Stimulated activated CD4-positive, alpha-beta T cell treated with anti-CD3 and anti-CD28 coated beads, Interleukin-1b, Interleukin-23, amount 100 ng/mL, for 48 hours (primary cell): ENCODE measurements at regions not wholly inside any gene's neighbourhood (a gene's known extent, or its start where the extent isn't known, plus 50 kb on each side); places are given as distances from the start of the nearest gene placed in this dataset.

Experiments used
- DNase-seq: peaks from one replicate; pipeline ENCODE4 v3.0.0-alpha.2; 2020

- no peak for DNase-seq
Measured at GRCh38 chr10:131636841-131637724, 263.7 kb upstream of the PPP2R2D start.

GRCh38 chr10:131638049-131638879 is 262.5 kb upstream of the PPP2R2D start:
- DNase-seq: no peak

GRCh38 chr10:131638880-131639278 is 261.9 kb upstream of the PPP2R2D start:
- DNase-seq: no peak

- no peak for DNase-seq
Measured at GRCh38 chr10:131640045-131640644, 260.7 kb upstream of the PPP2R2D start.

GRCh38 chr10:131641231-131641630 is 259.6 kb upstream of the PPP2R2D start:
- DNase-seq: peak; percentile 60

- no peak for DNase-seq
Measured at GRCh38 chr10:131641898-131642297, 258.9 kb upstream of the PPP2R2D start.

- DNase-seq: no peak
Measured at GRCh38 chr10:131642966-131643365, 257.8 kb upstream of the PPP2R2D start.

- DNase-seq: no peak
Measured at GRCh38 chr10:131644289-131644688, 256.5 kb upstream of the PPP2R2D start.

- no peak for DNase-seq
Measured at GRCh38 chr10:131644864-131645658, 255.7 kb upstream of the PPP2R2D start.

- DNase-seq: no peak
Measured at GRCh38 chr10:131645756-131646155, 255.1 kb upstream of the PPP2R2D start.

GRCh38 chr10:131646551-131647525 is 254.0 kb upstream of the PPP2R2D start:
- no peak for DNase-seq

GRCh38 chr10:131647789-131648188 is 253.0 kb upstream of the PPP2R2D start:
- DNase-seq: no peak

GRCh38 chr10:131648386-131649020 is 252.3 kb upstream of the PPP2R2D start:
- no peak for DNase-seq

GRCh38 chr10:131649617-131650016 is 251.2 kb upstream of the PPP2R2D start:
- DNase-seq: no peak

- DNase-seq: no peak
Measured at GRCh38 chr10:131650169-131650705, 250.6 kb upstream of the PPP2R2D start.

GRCh38 chr10:131650771-131651673 is 249.8 kb upstream of the PPP2R2D start:
- DNase-seq: no peak

- no peak for DNase-seq
Measured at GRCh38 chr10:131651674-131652437, 249.0 kb upstream of the PPP2R2D start.

- no peak for DNase-seq
Measured at GRCh38 chr10:131652438-131653139, 248.2 kb upstream of the PPP2R2D start.
